ENCODE measurements at regions not wholly inside any gene's neighbourhood (a gene's known extent, or its start where the extent isn't known, plus 50 kb on each side); places are given as distances from the start of the nearest gene placed in this dataset.

- Histone ChIP-seq H3K36me3 (no peaks in the 10 kb centered on the region), H3K27ac (no peak overlapping the region), H3K4me3 (no peak overlapping the region), H3K9me3 (peaks cover 4 to 5% of the 10 kb centered on the region in 2 donors), H3K27me3 (no peaks in the 10 kb centered on the region), H3K4me1 (no peaks in the 10 kb centered on the region)
- WGBS, 2 donors (ENCODE audit: low coverage in 1 of 2) = 63 to 65% methylated on average over 2 of the region's 2 CpGs
- DNase-seq = no peak
- no peak for TF ChIP-seq POLR2AphosphoS5 (IDR thresholded peaks at IDR 0.05)
- no peak for TF ChIP-seq CTCF (IDR thresholded peaks at IDR 0.05)
- TF ChIP-seq EP300 (IDR thresholded peaks at IDR 0.05; ENCODE audit: low read depth) = no peak
- intact Hi-C loops (cut with DNase I; ENCODE audit: low total_unique reads) = no loop called here
- in situ Hi-C loops (cut with MboI; ENCODE audit: low pct_ligation_motif_present in 1 of 4, low pct_unique_long_range_greater_than_20kb in 1 of 4, low sequenced_read_pairs in 3 of 4) = no loop called here
Measured at GRCh38 chr7:17422966-17423365, 124.5 kb downstream of the AHR start.

- H3K9me3 ChIP-seq = peaks cover 9 to 12% of the 10 kb centered on the region in 2 donors
- no peak for DNase-seq
- intact Hi-C loops (cut with DNase I; ENCODE audit: low total_unique reads) (loop anchor here (5.0 kb wide), 1 partner anchor 1829 kb away; no protein-coding TSS in a partner anchor), in situ Hi-C loops (cut with MboI; ENCODE audit: low pct_ligation_motif_present in 1 of 4, low pct_unique_long_range_greater_than_20kb in 1 of 4, low sequenced_read_pairs in 3 of 4) (no loop called here)
- no peaks in the 10 kb centered on the region for H3K36me3 ChIP-seq
- no peak overlapping the region for H3K27ac ChIP-seq
- TF ChIP-seq POLR2AphosphoS5 (IDR thresholded peaks at IDR 0.05) (no peak), EP300 (IDR thresholded peaks at IDR 0.05; ENCODE audit: low read depth) (no peak), CTCF (IDR thresholded peaks at IDR 0.05) (no peak), POLR2A (IDR thresholded peaks at IDR 0.05) (no peak)
- no peaks in the 10 kb centered on the region for H3K27me3 ChIP-seq
- H3K4me3 ChIP-seq = no peak overlapping the region
- peaks cover 0 to 3% (median 0%) of the 10 kb centered on the region in 4 donors for H3K4me1 ChIP-seq
Measured at GRCh38 chr7:17427924-17428323, 129.5 kb downstream of the AHR start.

GRCh38 chr7:17429579-17429978 lies 131.1 kb downstream of the AHR start:
- in situ Hi-C loops (cut with MboI; ENCODE audit: low pct_ligation_motif_present in 1 of 4, low pct_unique_long_range_greater_than_20kb in 1 of 4, low sequenced_read_pairs in 3 of 4) (no loop called here), intact Hi-C loops (cut with DNase I; ENCODE audit: low total_unique reads) (loop anchor here (5.0 kb wide), 1 partner anchor 1828 kb away; no protein-coding TSS in a partner anchor)
- H3K27ac ChIP-seq = no peak overlapping the region
- no peak for DNase-seq
- peaks cover 9 to 12% of the 10 kb centered on the region in 2 donors for H3K9me3 ChIP-seq
- no peak for TF ChIP-seq POLR2A (IDR thresholded peaks at IDR 0.05)
- no peak for TF ChIP-seq EP300 (IDR thresholded peaks at IDR 0.05; ENCODE audit: low read depth)
- TF ChIP-seq POLR2AphosphoS5 (IDR thresholded peaks at IDR 0.05) = no peak
- no peak for TF ChIP-seq CTCF (IDR thresholded peaks at IDR 0.05)
- WGBS, 2 donors (ENCODE audit: low coverage in 1 of 2) = 82 to 92% methylated on average over 4 of the region's 4 CpGs
- H3K4me1 ChIP-seq = peaks cover 0 to 3% (median 0%) of the 10 kb centered on the region in 4 donors
- H3K4me3 ChIP-seq = no peak overlapping the region
- no peaks in the 10 kb centered on the region for H3K36me3 ChIP-seq
- H3K27me3 ChIP-seq = no peaks in the 10 kb centered on the region

- no peak overlapping the region for H3K27ac ChIP-seq
- in situ Hi-C loops (cut with MboI; ENCODE audit: low pct_ligation_motif_present in 1 of 4, low pct_unique_long_range_greater_than_20kb in 1 of 4, low sequenced_read_pairs in 3 of 4) (no loop called here), intact Hi-C loops (cut with DNase I; ENCODE audit: low total_unique reads) (no loop called here)
- no peak overlapping the region for H3K4me3 ChIP-seq
- TF ChIP-seq CTCF (IDR thresholded peaks at IDR 0.05) (no peak), POLR2AphosphoS5 (IDR thresholded peaks at IDR 0.05) (no peak), POLR2A (IDR thresholded peaks at IDR 0.05) (no peak), EP300 (IDR thresholded peaks at IDR 0.05; ENCODE audit: low read depth) (no peak)
- no peak for DNase-seq
- no peaks in the 10 kb centered on the region for H3K36me3 ChIP-seq
- H3K9me3 ChIP-seq = peaks cover 6 to 10% of the 10 kb centered on the region in 2 donors
- 44 to 60% methylated on average over 3 of the region's 3 CpGs for WGBS, 2 donors (ENCODE audit: low coverage in 1 of 2)
- peaks cover 0 to 3% (median 0%) of the 10 kb centered on the region in 4 donors for H3K4me1 ChIP-seq
- H3K27me3 ChIP-seq = no peaks in the 10 kb centered on the region
Measured at GRCh38 chr7:17432793-17433192, 134.3 kb downstream of the AHR start.
